Left ventricle myocardium inferior (tissue), 1 donor: ENCODE measurements at regions not wholly inside any gene's neighbourhood (a gene's known extent, or its start where the extent isn't known, plus 50 kb on each side); places are given as distances from the start of the nearest gene placed in this dataset.

ENCODE experiments used
- DNase-seq: peaks from one replicate; pipeline ENCODE4 v3.0.0-alpha.2; 2020
- H3K27ac ChIP-seq: fragments of 200-600 bp; replicated peaks from 2 replicates; pipeline ENCODE4 v1.8.0; 2021
- H3K27me3 ChIP-seq: fragments of 200-600 bp; 2 replicates; pipeline ENCODE4 v1.8.0; 2021; ENCODE audit warnings: low read depth
- H3K36me3 ChIP-seq: fragments of 200-600 bp; 2 replicates; pipeline ENCODE4 v1.8.0; 2021
- H3K4me1 ChIP-seq: fragments of 200-600 bp; 2 replicates; pipeline ENCODE4 v1.8.0; 2021
- H3K4me3 ChIP-seq: fragments of 200-600 bp; 2 replicates; pipeline ENCODE4 v1.8.0; 2021; ENCODE audit warnings: mild to moderate bottlenecking, moderate library complexity
- H3K9me3 ChIP-seq: fragments of 200-600 bp; replicated peaks from 2 replicates; pipeline ENCODE4 v1.8.0; 2021
- CTCF ChIP-seq: fragments of 200-600 bp; IDR thresholded peaks from 2 replicates; pipeline ENCODE4 v1.8.0; 2021; ENCODE audit warnings: antibody characterized with exemption, mild to moderate bottlenecking, borderline replicate concordance
- intact Hi-C: fragments of 100-400 bp; cut with micrococcal nuclease; formaldehyde crosslinking; loops from one replicate; pipeline ENCODE4 v1.11.0; 2022
- donor health status: DM: no; HTN: yes; CAD: no; lungs with severe emphysema.

GRCh38 chr7:156232931-156233705 lies 407.5 kb upstream of the RNF32 start:
- DNase-seq = no peak
- H3K27ac ChIP-seq = no peak overlapping the region
- no peak for TF ChIP-seq CTCF
- H3K4me3 ChIP-seq = no peak overlapping the region
- intact Hi-C loops = no loop called here
- H3K27me3 ChIP-seq = no peaks in the 10 kb centered on the region
- peaks cover 15% of the 10 kb centered on the region for H3K9me3 ChIP-seq
- H3K36me3 ChIP-seq = no peaks in the 10 kb centered on the region
- H3K4me1 ChIP-seq = no peaks in the 10 kb centered on the region

- no peak overlapping the region for H3K27ac ChIP-seq
- intact Hi-C loops = no loop called here
- no peak for DNase-seq
- H3K36me3 ChIP-seq = no peaks in the 10 kb centered on the region
- H3K4me1 ChIP-seq = no peaks in the 10 kb centered on the region
- no peak for TF ChIP-seq CTCF
- peaks cover 27% of the 10 kb centered on the region for H3K9me3 ChIP-seq
- H3K27me3 ChIP-seq = no peaks in the 10 kb centered on the region
- no peak overlapping the region for H3K4me3 ChIP-seq
These were observed 410.0 kb upstream of the RNF32 start for GRCh38 chr7:156230576-156230975.

- no peaks in the 10 kb centered on the region for H3K36me3 ChIP-seq
- no peak for TF ChIP-seq CTCF
- H3K9me3 ChIP-seq = peaks cover 42% of the 10 kb centered on the region
- H3K4me1 ChIP-seq = no peaks in the 10 kb centered on the region
- intact Hi-C loops = no loop called here
- no peak for DNase-seq
- no peak overlapping the region for H3K4me3 ChIP-seq
- H3K27me3 ChIP-seq = peaks cover 23% of the 10 kb centered on the region
- H3K27ac ChIP-seq = no peak overlapping the region
These were observed 412.6 kb upstream of the SHH start for GRCh38 chr7:156224833-156225225.

GRCh38 chr7:156223935-156224832 lies 411.9 kb upstream of the SHH start:
- Histone ChIP-seq H3K36me3 (no peaks in the 10 kb centered on the region), H3K4me3 (no peak overlapping the region), H3K9me3 (peaks cover 37% of the 10 kb centered on the region), H3K4me1 (no peaks in the 10 kb centered on the region), H3K27ac (no peak overlapping the region), H3K27me3 (peaks cover 29% of the 10 kb centered on the region)
- no peak for DNase-seq
- intact Hi-C loops = no loop called here
- TF ChIP-seq CTCF = no peak

- Histone ChIP-seq H3K4me3 (no peak overlapping the region), H3K27me3 (peaks cover 43% of the 10 kb centered on the region), H3K9me3 (peaks cover 22% of the 10 kb centered on the region), H3K4me1 (no peaks in the 10 kb centered on the region), H3K27ac (no peak overlapping the region), H3K36me3 (no peaks in the 10 kb centered on the region)
- intact Hi-C loops = no loop called here
- TF ChIP-seq CTCF = no peak
- DNase-seq = no peak
These were observed 410.3 kb upstream of the SHH start for GRCh38 chr7:156222611-156223010.
